CD4-positive, alpha-beta T cell treated with Interleukin-10 for 1 hour (primary cell): ENCODE measurements at regions not wholly inside any gene's neighbourhood (a gene's known extent, or its start where the extent isn't known, plus 50 kb on each side); places are given as distances from the start of the nearest gene placed in this dataset.
"Not testable (repeated sequence)": the region's sequence is repeated elsewhere in the genome, so short reads cannot be mapped to it uniquely, and the experiment has no call there.

Source experiments
- DNase-seq: peaks from one replicate; pipeline ENCODE4 v3.0.0-alpha.2; 2020

GRCh38 chr4:111930659-111931058, 214.6 kb upstream of the FAM241A start:
- no peak for DNase-seq

DNA sequence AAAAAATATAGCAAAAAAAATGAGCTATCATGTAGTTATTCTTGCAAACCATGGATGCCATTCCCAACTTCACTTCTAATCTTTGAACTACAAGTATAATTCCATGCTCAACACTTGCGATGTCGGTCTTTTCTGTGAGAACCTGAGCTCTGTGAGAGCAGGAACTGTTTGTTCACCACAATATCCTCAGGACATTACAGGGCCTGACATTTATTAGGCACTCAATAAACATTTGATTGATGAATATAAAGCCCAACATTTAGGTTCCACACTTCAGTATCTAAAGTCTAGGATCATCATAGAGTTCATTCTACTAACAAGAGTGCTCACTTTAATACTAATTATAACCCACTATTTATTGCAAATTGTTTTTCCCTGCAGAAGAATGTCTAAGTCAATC, 211.6 kb upstream of the FAM241A start:
- no peak for DNase-seq

DNA sequence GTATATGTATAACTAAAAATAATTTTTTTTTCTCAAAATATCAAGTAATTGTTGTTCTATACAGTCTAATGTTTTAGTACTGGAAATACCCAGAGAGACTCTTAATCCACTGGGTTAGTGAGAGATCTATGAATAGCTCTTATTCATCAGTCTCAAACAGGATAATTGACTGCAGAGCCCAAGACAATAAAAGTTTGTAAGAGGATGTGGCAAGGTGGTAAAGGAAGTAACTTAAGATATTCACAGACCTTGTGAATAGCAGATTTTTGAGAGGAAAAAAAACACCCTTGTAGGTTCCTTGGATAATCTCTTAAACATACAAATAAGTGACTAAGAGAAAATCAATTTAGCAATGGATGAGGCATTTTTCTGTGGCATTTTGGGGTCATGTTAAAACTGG, 210.9 kb upstream of the FAM241A start:
- no peak for DNase-seq

DNA sequence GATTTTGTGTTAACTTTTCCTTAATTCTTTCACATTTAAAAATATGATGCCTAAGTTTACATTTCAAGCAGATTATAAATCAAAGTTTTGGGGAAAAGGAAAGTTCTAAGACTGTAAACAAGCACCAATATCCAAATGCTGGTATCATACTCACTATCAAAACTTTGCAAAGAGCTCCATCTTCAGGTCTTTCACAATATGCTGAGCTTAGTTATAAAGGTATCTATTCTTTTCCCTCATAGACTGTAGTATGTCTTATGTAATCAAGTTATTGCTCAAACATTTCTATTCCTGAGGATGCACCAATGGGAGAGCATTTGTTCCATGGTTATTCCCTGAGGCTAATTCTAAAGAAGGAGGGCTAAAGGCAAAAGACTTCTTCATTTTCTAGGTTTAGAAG, 207.9 kb upstream of the FAM241A start:
- no peak for DNase-seq

- DNase-seq: no peak
Measured at GRCh38 chr4:111941957-111942356, 203.3 kb upstream of the FAM241A start.

GRCh38 chr4:111943796-111944203, 201.5 kb upstream of the FAM241A start:
- DNase-seq: no peak

- no peak for DNase-seq
Measured at GRCh38 chr4:111945014-111945413, 200.2 kb upstream of the FAM241A start.

DNA sequence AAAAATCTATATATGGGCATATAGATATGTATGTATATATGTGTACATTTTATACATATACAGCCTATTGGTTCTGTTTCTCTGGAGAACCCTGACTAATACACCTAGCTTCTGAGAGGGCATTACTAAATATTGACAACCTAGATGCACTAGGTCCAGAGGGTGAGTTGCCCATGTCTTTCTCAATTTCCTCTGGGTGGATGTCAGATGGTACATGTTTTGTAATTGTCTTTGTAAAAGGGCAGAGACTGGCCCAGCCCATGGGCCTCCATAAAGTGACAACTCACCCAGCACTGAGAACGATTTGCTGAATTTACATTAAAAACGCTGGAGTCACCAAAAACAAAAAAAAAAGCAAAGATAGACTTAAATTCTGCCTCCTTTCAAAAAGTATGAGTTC, 198.5 kb upstream of the FAM241A start:
- DNase-seq: no peak

GRCh38 chr4:111952688-111953087, 192.6 kb upstream of the FAM241A start:
- no peak for DNase-seq

- DNase-seq: no peak
Measured at GRCh38 chr4:111954550-111954949, 190.7 kb upstream of the FAM241A start.

DNA sequence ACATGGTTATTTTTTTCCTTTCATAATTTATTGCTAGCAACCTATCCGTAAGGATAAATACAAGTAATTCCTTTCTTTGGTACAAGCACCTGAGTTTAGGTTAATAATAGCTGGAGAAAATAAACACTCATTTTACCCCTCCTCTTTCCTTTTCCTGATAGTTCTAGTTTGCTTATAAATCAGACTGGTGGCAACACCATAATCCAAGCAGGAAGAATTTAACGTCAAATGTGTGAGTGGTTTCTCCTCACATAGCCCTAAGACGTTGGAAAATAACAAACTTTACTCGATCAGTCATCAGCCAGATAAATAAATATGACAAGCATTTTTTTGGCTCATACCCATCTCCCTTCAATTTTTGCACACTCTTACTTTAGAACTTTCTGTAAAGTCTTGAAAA, 190.3 kb upstream of the FAM241A start:
- DNase-seq: no peak

DNA sequence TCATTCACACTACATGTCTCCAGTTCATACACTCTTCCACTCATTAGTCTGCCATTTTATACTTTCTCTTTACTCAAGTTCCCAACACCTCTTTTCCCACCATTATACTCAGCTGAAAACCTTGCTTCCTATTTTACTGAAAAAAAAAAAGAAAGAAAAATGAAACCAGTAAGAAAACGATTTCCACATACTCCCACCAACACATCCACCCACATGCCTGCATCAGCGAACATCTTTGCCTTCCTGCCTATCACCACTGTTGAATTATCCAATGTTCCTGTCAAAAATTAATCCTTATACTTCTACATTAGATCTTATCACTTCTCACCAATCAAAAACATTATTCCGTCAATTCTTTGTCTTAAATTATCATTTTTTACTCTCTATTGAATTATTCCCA, 188.1 kb upstream of the FAM241A start:
- no peak for DNase-seq

- no peak for DNase-seq
Measured at GRCh38 chr4:111957997-111958396, 187.3 kb upstream of the FAM241A start.

DNA sequence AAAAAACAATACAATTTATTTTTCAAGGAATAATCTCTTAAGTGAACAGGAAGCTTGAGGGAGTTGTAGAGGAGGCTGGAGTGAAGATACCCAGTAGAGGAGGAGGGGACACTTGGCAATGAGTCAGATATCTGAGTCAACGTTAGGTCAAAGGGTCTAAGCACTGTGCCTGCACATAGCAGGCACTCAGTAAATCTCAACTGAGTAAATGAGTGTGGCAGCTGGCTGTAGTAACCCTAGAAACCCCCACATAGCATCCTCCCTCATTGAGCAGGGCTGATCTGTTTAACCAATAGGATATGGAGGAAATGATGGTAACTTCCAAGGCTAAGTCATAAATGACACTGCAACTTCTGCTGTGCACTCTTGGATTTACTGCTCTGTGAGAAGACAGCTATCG, 186.0 kb upstream of the FAM241A start:
- no peak for DNase-seq

DNA sequence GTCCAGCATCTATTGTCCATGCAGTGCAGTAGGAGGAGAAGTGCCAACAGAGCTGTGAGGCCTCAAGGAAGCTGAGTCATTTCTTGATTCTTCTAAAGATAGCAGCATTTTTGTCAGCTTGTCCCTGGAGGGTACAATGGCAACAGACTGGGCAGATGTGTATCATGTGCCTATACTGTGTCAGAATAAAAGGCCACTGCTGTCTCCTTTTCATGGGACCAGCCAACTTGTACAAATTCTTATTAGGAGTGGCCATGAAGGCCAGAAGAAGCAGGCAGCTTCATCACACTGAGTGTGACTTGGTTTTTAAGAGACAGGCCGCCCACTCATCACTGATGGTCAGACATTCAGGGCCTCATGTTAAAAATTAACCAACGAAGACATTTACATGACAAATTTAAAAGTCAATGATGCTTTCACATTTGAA, 185.0 kb upstream of the FAM241A start:
- DNase-seq: no peak

GRCh38 chr4:111961026-111961425, 184.2 kb upstream of the FAM241A start:
- not testable (repeated sequence) for DNase-seq

DNA sequence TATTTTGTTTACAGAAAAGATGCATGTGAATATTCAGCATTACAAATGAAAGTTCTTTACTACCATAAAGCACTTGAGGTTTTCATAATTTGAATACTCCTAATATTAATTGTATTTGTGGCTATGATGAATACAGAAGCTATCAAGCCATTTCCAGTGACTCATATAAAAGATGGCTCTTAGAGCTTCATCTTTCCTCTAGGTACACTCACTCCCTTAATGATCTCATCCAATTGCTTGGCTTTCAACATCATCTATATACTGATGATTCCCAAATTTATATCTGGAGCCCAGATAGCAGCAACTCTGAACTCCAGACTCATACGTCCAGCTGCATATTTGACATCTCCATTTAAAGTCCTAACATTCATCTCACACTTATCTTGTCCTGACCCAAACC, 183.4 kb upstream of the FAM241A start:
- no peak for DNase-seq

GRCh38 chr4:111963158-111963700, 182.0 kb upstream of the FAM241A start:
- DNase-seq: no peak

DNA sequence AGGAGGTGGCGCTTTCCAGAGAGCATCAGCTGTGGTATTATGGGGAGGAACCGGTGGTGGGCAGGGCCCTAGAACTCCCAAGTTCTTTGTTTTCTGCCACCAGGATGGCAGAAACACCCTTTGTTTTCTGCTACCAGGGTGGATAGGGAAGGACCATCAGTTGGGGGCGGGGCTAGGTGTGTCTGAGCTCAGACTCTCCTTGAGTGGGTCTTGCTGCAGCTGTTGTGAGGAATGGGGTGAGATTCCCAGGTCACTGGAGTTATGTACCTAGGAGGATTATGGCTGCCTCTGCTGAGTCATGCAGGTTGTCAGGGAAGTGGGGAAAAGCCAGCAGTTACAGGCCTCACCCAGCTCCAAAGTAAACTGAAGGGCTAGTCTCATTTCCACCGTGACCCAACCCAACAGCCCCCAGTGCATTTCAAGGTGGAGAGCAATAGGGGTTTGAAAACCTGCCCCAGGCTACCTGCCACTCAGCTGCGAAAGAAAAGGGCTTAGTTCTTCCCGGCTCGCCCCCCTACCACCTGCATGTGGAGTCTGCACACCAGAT, 167.8 kb upstream of the FAM241A start:
- DNase-seq: no peak

GRCh38 chr4:111979921-111980320, 165.3 kb upstream of the FAM241A start:
- no peak for DNase-seq

DNA sequence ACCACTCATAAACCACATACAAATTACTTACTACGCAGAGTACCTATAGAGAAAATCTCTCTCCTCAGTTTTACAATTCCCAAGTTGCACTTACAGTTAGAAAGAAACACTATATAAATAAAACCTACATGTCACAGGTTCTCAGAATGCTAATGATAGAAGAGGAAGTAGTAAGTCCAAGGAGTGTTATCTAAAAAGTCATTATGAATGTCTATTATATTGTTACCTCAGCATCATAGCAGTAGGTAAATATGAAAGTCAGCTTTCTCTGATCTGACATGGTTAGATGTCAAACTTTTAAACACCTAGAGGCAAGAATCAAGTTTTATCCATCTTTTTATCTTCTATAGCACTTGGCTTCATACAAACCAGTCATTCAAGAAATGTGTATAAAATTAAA, 163.2 kb upstream of the FAM241A start:
- DNase-seq: no peak

DNA sequence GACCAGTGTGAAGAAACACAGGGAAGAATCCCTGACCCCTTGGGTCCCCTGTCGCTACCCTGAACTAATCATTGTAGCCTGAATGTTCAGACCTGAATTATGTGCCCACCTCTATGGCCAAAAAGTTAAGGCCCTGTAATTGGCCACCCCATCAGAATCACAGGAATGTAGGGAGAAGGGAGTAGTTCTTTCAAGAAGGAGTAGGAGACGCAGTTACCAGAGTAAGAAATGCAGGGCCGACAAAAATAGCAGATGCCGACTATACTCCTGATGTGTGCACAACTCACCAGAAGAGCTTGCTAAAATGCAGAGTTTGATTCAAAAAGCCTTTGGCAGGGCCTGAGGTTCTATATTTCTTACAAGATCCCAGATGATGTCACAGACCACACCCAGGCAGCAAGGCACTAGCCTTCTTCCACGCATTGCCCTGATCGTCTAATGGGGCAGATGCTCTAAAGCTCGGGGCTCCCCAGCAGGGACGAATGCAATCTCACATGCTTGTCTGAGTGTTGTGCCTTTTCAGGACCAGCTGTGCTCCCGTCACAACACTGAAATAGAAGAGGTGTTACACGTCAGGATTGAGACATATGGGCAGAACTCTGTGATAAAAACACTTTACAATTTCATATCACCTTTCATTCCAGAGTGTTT, 161.0 kb upstream of the FAM241A start:
- DNase-seq: no peak

- no peak for DNase-seq
Measured at GRCh38 chr4:111985426-111985825, 159.8 kb upstream of the FAM241A start.

DNA sequence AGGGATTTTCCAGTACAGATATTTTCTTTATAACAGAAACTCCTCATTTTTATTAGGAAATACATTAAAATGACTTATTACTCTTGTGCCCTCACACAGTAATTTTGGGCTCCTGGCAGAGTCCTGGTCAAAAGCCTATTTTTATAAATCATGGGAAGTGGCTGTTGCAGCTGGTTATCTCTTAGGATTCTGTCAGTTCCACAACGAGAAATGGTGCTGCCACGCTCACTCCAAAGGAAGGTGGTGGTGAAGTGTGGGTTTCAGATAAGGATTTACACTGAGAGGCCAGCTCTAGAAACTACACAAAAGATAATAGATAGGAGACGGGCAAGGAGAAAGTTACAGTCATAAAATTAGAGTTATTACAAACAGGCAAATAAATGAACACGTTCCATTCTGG, 159.2 kb upstream of the FAM241A start:
- no peak for DNase-seq

- no peak for DNase-seq
Measured at GRCh38 chr4:111988514-111988913, 156.7 kb upstream of the FAM241A start.
